ENCODE measurements at regions not wholly inside any gene's neighbourhood (a gene's known extent, or its start where the extent isn't known, plus 50 kb on each side); places are given as distances from the start of the nearest gene placed in this dataset.
"Not testable (repeated sequence)": the region's sequence is repeated elsewhere in the genome, so short reads cannot be mapped to it uniquely, and the experiment has no call there.

DNA sequence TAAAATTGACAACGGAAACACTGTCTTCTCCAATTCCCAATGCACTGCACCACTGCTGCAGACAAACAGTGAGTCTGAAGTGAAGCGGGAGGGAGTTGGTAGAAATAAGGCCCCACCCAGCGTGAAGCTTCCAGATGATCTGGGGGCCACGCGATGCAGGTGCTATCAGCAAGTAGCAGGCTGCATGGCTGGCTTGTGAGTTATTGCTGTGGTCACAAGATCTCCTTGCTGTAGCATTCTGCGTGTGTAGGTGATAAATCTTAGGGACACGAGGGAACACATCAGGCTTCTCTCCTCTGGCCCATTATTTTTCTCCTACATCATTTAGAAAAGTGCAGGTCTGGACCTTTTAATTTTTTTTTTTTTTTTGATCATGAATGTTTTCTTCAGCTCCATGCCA, 407.6 kb downstream of the TMEM114 start:
- no peak for DNase-seq

DNA sequence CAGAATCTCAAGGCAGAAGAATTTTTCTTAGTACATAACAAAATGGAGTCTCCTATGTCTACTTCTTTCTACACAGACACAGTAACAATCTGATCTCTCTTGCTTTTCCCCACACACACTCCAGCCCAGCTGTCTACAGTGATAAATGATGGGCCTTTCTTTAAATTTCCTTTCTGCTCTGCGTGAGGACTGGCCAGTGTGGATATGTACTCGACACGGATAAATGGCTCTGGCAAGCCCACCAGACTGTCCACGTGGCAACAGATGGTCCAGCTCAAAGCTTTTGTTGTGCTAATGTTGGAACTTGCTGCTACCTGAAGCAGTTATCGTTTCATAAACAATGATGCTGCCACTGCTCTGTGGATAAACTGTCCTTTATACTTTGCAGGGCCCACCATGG, 410.7 kb downstream of the TMEM114 start:
- DNase-seq, result no peak

GRCh38 chr16:8178271-8178670, 412.0 kb downstream of the TMEM114 start:
- DNase-seq, result no peak

GRCh38 chr16:8175411-8175810, 414.9 kb downstream of the TMEM114 start:
- no peak for DNase-seq

GRCh38 chr16:8173111-8173644, 417.1 kb downstream of the TMEM114 start:
- peak; percentile 32 for DNase-seq

DNA sequence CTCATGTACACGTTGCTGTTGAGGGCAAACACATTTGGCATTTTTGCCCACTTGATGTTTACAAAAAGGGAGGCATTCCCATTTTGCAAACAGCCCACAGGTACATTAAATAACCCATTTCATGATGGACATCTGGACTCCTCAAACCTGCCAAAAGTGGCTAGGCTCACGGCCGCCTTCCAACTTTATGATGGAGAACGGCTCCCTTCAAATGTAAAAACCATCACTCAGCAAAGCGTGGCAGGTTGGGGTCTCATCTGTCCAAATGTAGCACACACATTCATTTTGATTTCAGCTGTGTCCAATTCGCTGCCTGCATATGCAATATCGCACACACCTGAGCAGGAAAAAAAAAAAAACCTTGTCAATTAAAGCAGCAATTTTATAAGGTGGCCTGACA, 417.8 kb downstream of the TMEM114 start:
- no peak for DNase-seq

GRCh38 chr16:8168016-8168415, 422.3 kb downstream of the TMEM114 start:
- DNase-seq, result no peak

DNA sequence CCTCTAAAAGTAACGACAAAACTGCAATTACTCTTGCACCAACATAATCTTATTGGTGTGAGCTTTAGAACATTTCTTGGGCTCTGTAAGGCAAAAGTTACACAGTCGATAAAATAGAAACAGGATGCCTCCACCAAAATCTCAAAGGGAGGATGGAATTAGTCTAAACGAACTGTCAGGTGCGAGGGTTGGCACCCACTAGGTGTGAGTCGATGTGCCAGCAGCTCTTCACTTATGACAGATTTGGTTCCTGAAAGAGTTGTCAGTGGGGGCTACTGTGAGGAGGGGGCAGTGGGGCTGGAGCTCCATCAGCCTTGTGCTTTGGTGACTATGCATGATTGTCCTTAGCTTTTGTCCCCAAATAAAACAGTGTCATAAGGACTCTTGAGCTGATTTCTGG, 422.9 kb downstream of the TMEM114 start:
- DNase-seq, result no peak

GRCh38 chr16:8158051-8158450, 432.3 kb downstream of the TMEM114 start:
- no peak for DNase-seq

DNA sequence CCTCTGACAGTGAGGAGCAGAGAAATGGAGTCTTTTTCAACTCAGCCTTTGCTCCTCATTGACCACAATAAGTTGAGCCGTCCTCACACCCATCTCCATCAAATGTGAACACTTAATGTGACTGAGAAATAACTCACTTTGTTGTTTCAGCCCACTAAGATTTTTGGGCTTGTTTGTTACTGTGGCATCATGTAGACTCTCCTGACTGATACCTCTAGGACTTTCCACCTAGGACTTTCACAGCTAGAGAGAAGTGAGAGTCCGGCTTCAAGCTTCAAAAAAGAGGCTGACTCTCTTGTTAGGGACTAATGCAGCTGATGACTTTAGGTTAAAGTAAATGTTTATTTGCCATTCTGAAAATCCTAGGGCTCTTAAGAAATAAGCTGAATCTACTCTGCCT, 435.0 kb downstream of the TMEM114 start:
- no peak for DNase-seq

- DNase-seq, result no peak
These were observed 443.9 kb downstream of the TMEM114 start for GRCh38 chr16:8146256-8147012.

DNA sequence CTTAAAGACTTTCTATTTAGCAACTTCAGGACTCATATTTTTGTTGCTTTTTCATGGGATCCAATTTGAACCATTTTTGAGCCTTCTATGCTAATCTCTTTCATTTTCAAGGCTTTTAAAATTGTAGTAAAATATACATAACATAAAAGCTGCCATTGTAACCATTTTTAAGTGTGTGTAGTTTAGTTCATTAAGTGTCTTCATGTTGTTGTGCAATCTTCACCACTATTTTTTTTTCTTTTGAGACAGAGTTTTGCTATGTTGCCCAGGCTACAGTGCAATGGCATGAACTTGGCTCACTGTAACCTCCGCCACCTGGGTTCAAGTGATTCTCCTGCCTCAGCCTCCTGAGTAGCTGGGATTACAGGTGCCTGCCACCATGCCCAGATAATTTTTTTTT, 451.6 kb downstream of the TMEM114 start:
- no peak for DNase-seq

DNA sequence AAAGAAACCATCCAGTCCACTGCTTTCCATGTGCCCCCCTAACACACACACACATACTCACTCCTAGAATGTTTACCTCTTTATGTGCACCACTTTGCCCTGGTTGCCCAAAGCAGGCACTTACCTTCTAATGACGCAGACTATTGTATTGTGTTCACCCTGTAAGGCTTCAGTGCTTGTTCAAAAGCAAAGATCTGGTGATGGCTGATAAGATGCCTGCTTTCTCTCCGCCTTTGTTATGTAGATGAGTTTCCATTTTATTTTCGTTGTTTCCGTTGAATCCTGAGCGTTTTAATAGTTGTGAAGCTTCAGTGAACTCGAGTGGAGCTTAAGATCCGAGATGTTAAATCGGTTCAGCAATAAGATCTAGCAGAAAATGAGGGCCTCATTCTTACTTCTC, 452.7 kb downstream of the TMEM114 start:
- no peak for DNase-seq

DNA sequence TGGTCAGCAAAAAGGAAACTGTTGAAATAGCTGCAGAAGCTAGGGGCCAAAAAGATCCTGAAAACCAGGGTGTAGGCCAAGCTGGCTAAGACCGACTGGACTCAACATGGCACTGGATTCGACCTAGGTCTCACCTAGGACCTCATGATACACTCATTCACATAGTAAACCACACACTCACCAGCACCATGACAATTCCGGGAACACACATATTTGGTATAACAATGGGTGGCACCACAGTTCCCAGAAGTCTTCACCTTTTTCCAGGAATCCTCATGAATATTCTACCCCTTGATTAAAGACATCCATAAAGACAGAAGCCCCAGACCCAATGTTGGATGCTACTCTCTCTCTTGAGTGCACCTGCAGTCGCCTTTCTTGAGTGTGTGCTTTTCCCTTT, 460.1 kb downstream of the TMEM114 start:
- DNase-seq, result no peak

DNA sequence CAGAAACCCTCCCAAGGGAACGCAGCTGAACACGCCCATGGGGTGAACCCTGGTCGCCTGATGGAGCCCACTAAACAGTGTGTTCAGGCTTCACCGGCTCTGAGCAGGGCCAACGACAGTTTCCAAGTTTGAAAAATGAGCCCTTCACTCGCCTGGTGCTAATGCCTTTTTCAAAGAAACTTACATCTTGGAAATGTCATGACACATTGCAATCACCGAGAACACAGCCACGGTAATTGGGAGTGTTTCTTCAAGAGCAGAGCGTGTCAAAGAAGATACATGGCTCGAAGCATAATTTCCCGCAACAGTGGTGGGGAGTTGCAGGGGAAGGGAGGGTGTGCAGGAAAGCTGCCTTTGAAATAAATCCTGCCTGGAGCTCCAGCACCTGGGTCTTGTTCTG, 463.2 kb downstream of the TMEM114 start:
- no peak for DNase-seq

DNA sequence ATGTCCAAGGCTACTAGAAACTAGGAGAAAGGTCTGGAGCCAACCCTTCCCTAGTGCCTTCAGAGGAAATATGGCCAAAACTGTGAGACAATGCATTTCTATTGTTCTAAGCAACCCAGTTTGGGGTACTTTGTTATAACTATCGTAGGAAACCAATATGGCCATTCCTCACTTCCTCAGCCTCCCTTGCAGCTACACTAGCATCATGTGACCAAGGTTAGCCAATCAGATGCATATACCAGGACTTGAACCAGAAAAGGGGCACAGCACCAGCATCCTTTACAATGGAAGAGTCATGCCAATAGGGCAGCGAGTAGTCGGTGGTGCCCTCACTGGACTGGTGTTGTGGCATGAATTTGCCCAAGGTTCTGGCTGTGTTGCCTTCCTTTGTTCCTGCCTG, 464.0 kb downstream of the TMEM114 start:
- DNase-seq, result no peak

DNA sequence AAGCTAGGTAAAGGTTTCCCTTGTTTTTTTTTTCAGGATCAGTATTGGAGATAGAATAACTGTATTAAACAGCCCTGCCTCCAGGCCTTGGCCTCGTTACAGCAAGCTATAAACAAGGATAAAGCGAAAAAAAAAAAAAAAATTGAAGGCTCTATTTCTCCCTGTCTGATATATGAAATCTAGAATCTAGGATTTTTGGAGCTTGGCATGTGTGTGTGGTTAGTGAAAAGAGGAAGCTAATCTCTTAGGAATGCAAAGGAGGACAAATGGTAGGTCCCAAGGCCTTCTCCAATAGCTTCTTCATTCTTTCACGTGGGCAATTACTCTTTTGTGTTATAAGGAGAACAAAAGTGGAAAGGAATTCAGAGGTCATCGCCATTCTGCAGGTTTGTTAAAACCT, 470.3 kb downstream of the TMEM114 start:
- DNase-seq, result no peak

- no peak for DNase-seq
These were observed 474.5 kb downstream of the TMEM114 start for GRCh38 chr16:8115814-8116213.

- not testable (repeated sequence) for DNase-seq
These were observed 475.4 kb downstream of the TMEM114 start for GRCh38 chr16:8114941-8115340.

DNA sequence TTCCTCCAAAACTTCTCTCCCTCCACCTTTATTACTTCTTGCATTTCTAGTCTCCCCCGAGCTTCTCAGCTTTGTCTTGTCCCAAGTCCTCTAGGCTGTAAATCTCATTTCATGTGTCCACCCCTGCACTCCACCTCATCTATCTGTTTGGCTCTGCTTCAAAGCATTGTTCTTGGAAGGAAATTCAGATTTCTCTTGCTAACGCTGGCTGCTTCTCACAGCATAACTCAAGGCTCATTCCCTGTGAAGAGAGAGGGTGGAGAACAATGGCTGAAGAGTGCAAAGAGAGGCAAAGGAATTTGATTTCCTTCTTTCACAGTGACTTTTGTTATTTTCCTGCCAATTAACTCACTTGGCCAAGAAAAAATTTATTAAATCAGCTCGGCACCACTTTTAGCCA, 476.5 kb downstream of the TMEM114 start:
- DNase-seq, result no peak

DNA sequence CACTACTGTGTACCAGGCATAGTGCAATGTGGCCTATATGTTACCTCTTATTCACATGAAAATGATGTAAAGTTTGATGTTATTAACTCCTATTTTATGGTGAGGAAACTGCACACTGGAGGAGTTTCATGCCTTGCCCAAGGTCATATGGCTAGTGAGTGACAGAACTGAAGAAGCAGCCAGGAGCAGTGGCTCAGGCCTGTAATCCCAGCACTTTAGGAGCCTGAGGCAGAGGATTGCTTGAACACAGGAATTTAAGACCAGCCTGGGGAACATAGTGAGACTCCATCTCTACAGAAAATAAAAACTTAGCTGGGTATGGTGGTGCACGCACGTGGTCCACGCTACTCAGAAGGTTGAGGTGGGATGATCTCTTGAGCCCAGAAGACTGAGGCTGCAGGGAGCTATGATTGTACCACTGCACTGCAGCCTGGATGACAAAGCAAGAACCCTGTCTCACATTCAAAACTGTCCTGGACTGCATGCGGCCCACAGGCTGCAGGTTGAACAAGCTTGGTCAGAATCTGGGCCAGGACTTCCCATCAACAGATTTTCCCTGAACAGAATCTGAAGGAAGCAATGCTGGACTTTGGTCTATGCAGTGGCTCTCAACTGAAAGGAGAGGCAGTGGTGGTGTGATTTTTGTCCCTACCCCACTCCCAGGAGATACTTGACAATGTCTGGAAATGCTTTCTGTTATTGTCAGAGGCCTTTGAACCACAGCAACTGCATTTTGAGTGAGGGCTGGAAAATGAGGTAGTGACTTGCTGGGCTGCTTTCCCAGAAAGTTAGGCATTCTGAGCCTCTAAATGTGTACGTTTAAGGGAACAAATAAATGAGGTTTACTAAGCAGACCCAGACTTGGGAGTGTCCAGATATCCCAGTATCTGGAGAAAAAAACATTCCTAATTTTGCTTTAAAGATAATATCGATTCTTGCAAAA, 479.5 kb downstream of the TMEM114 start:
- DNase-seq, result no peak

DNA sequence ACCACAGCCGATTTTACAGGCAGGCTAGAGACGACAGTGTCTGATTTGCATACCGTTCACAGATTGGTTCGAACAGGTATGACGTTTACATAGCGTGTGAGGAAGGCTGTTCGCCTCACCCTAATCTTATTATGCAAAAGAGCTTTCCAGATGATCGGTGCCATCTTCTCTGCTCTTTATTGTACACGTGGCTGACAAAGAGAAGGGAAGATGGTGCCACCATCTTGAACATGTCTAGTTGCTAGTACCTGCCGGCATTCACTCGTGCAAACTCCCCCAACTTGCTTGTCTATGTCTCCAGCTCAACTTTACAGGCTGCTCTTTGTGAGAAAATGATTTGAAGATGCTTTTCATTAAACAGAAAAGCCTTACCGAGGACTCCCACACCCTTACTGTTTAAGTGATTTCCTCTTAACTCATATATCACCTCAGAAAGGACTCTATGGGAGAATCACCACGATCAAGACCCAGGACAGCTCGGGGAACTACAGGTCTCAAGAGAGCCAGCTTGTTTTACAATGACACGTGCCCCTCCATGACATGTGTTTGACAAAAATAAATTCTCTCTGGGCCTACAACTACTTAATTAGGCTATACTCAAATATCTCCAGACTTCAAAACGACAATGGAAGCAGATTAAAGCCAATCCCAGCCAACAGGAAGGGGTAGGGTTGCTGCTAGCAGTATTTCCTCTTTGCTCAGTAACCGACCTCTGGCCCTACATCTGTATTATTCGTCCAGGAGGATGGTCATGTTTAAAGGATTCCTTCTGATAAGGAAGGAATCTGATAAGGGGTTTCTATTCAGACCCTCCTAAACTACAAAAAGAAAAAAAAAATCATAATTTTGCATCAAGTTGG, 480.6 kb downstream of the TMEM114 start:
- peak; percentile 38 for DNase-seq

DNA sequence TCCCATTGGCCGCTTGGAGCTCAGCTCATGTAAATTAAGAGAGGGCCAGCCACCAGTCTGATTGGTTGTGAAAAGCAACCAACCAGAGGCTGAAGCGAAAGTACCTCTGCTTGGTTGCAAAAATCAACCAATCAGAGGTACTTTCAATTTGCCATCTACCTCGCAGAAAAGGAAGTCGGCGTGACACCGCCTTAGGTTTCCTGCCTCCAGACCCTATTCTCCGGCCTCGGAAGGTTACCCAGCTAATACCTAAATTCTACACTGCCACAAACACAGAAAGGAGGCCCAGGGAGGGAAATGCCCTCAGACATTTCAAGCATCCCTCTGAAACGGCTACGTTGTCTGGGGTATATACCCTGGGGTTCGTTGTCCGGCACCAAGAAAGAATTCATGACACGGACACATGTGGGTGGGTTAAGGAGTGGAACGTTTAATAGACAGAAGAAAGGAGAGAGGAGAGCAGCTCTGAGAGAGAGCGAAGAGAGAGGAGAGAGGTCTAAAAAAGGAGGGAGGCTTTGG, 481.3 kb downstream of the TMEM114 start:
- no peak for DNase-seq
